Tibial nerve (tissue), 3 donors: ENCODE measurements at regions not wholly inside any gene's neighbourhood (a gene's known extent, or its start where the extent isn't known, plus 50 kb on each side); places are given as distances from the start of the nearest gene placed in this dataset.
"Not testable (repeated sequence)": the region's sequence is repeated elsewhere in the genome, so short reads cannot be mapped to it uniquely, and the experiment has no call there.

Experiments
- POLR2A ChIP-seq, 2 donors: fragments of 450-650 bp; IDR thresholded peaks; one replicate each; pipeline ENCODE4 v1.6.1; 2017; ENCODE audit warnings: antibody characterized with exemption in 2 of 2, mild to moderate bottlenecking in 2 of 2, moderate library complexity in 2 of 2
- TF ChIP-seq, protein P1 (sequence below), 5 experiments: fragments of 200-600 bp in 3 of 5; fragments of 450-650 bp in 2 of 5; sonication (generic) in 3 of 5; IDR thresholded peaks; one replicate each; pipeline ENCODE4 v1.5.1; 2016 to 2019; ENCODE audit warnings: antibody characterized with exemption in 5 of 5, mild to moderate bottlenecking in 3 of 5, moderate library complexity in 2 of 5

DNA sequence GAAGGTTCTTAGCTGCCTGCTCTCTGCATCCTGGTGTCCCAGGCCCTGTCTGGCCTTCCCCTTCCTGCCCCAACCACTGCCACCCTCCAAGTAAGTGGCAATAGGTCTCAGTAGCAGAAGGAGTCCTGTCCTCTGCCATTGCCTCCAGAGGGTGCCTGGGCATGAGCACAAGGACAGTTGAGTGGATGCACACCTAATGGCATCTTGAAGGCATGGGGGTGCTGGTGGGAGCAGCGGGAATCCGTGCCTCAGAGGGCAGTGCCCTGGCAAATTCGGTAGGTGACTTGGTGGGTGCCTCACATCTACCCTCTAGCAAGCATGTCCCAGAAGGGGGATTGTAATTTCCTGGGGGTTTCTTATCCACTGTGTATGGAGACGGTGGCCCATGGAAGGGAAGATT is 182.8 kb upstream of the POMZP3 start:
- TF ChIP-seq, protein P1, sequence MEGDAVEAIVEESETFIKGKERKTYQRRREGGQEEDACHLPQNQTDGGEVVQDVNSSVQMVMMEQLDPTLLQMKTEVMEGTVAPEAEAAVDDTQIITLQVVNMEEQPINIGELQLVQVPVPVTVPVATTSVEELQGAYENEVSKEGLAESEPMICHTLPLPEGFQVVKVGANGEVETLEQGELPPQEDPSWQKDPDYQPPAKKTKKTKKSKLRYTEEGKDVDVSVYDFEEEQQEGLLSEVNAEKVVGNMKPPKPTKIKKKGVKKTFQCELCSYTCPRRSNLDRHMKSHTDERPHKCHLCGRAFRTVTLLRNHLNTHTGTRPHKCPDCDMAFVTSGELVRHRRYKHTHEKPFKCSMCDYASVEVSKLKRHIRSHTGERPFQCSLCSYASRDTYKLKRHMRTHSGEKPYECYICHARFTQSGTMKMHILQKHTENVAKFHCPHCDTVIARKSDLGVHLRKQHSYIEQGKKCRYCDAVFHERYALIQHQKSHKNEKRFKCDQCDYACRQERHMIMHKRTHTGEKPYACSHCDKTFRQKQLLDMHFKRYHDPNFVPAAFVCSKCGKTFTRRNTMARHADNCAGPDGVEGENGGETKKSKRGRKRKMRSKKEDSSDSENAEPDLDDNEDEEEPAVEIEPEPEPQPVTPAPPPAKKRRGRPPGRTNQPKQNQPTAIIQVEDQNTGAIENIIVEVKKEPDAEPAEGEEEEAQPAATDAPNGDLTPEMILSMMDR (IDR thresholded peaks at IDR 0.05): not testable (repeated sequence)
- TF ChIP-seq POLR2A (IDR thresholded peaks at IDR 0.05): not testable (repeated sequence)
